HG03342 (cell line): ENCODE measurements at regions not wholly inside any gene's neighbourhood (a gene's known extent, or its start where the extent isn't known, plus 50 kb on each side); places are given as distances from the start of the nearest gene placed in this dataset.
"Not testable (repeated sequence)": the region's sequence is repeated elsewhere in the genome, so short reads cannot be mapped to it uniquely, and the experiment has no call there.

Experiments
- ATAC-seq: cut with Tn5 transposase; IDR thresholded peaks from one replicate; pipeline ENCODE4 v1.9.1; 2021; ENCODE audit warnings: mild to moderate bottlenecking, moderate library complexity; ENCODE audit not compliant: unreplicated experiment

- no peak for ATAC-seq
Measured at GRCh38 chr3:59245300-59245858, 195.6 kb upstream of the CFAP20DC start.

GRCh38 chr3:59244343-59244742 is 194.5 kb upstream of the CFAP20DC start:
- no peak for ATAC-seq

- ATAC-seq = no peak
Measured at GRCh38 chr3:59243476-59243875, 193.7 kb upstream of the CFAP20DC start.

- no peak for ATAC-seq
Measured at GRCh38 chr3:59240666-59241255, 190.9 kb upstream of the CFAP20DC start.

- no peak for ATAC-seq
Measured at GRCh38 chr3:59237121-59237520, 187.3 kb upstream of the CFAP20DC start.

GRCh38 chr3:59235634-59236012 is 185.8 kb upstream of the CFAP20DC start:
- ATAC-seq = no peak

- no peak for ATAC-seq
Measured at GRCh38 chr3:59234884-59235633, 185.2 kb upstream of the CFAP20DC start.

- ATAC-seq = not testable (repeated sequence)
Measured at GRCh38 chr3:59230379-59230778, 180.6 kb upstream of the CFAP20DC start.

GRCh38 chr3:59213860-59214259 is 164.0 kb upstream of the CFAP20DC start:
- no peak for ATAC-seq

- ATAC-seq = peak; percentile 74
Measured at GRCh38 chr3:59212128-59212779, 162.4 kb upstream of the CFAP20DC start.

- no peak for ATAC-seq
Measured at GRCh38 chr3:59210260-59210659, 160.4 kb upstream of the CFAP20DC start.

GRCh38 chr3:59192473-59192872 is 142.6 kb upstream of the CFAP20DC start:
- no peak for ATAC-seq

GRCh38 chr3:59191651-59192050 is 141.8 kb upstream of the CFAP20DC start:
- ATAC-seq = no peak

GRCh38 chr3:59189939-59190338 is 140.1 kb upstream of the CFAP20DC start:
- ATAC-seq = no peak

GRCh38 chr3:59189526-59189925 is 139.7 kb upstream of the CFAP20DC start:
- ATAC-seq = no peak

- no peak for ATAC-seq
Measured at GRCh38 chr3:59186725-59187124, 136.9 kb upstream of the CFAP20DC start.

- no peak for ATAC-seq
Measured at GRCh38 chr3:59185591-59186369, 136.0 kb upstream of the CFAP20DC start.

- no peak for ATAC-seq
Measured at GRCh38 chr3:59180006-59180405, 130.2 kb upstream of the CFAP20DC start.

GRCh38 chr3:59178698-59179097 is 128.9 kb upstream of the CFAP20DC start:
- no peak for ATAC-seq

- no peak for ATAC-seq
Measured at GRCh38 chr3:59171491-59171890, 121.7 kb upstream of the CFAP20DC start.

- ATAC-seq = not testable (repeated sequence)
Measured at GRCh38 chr3:59170166-59170565, 120.3 kb upstream of the CFAP20DC start.
